GM21360 (cell line): ENCODE measurements at regions not wholly inside any gene's neighbourhood (a gene's known extent, or its start where the extent isn't known, plus 50 kb on each side); places are given as distances from the start of the nearest gene placed in this dataset.
"Not testable (repeated sequence)": the region's sequence is repeated elsewhere in the genome, so short reads cannot be mapped to it uniquely, and the experiment has no call there.

Experiments
- ATAC-seq: cut with Tn5 transposase; IDR thresholded peaks from one replicate; pipeline ENCODE4 v1.9.1; 2021; ENCODE audit warnings: mild to moderate bottlenecking, moderate library complexity; ENCODE audit not compliant: unreplicated experiment

DNA sequence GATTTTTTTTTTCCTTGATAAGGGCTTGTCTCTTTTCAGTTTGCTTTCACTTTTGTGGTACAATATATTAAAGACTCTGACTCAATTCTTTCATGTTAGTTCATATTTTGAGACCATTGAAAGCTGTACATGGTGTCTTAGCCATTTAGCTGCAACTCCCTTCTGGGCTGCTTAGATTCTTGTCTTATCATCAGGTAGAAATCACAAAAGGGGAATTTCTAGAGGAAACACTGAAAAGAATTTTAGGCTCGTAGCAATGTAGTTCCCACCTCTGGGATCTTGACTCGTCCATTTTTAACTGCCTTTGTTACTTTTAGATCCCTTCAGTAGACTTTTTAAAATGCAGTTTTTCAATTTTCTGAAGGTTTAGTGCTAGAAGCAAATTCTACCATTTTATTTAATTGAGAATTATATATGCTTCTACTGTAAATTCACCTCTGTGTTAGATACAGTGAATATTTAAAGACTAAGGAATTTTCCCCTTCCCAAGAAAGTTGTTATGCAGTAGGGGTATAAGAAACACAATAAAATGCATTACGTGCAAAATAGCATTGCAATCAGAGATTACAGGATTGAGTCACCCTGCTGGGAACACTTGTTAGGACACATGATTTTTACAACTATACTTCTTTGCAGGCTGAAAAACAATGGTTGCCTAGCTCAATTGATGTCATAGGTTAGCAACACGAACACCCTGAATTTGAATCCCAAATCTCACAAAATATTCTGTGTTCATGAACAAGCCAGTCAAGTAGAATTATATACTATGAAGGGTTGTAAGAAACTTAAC lies 772.7 kb downstream of the PDCD6IP start:
- no peak for ATAC-seq

DNA sequence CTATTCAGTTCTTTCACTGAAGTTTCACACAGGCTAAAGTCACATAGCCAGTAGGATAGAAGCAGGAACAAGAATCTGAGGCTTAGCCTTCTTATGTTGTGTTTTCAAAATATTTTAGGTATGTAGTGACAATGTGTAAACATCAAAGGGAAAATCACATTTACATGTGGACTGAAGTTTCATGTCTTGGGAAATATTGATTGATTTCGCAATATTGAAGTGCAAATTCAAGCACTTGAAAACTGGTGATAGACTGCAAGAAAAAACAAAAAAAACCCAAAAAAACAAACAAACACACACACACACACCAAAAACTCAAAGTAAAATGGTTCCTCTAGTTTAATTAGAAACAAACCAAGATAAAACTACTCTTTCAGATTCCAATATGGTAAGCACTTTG lies 773.3 kb downstream of the PDCD6IP start:
- no peak for ATAC-seq

DNA sequence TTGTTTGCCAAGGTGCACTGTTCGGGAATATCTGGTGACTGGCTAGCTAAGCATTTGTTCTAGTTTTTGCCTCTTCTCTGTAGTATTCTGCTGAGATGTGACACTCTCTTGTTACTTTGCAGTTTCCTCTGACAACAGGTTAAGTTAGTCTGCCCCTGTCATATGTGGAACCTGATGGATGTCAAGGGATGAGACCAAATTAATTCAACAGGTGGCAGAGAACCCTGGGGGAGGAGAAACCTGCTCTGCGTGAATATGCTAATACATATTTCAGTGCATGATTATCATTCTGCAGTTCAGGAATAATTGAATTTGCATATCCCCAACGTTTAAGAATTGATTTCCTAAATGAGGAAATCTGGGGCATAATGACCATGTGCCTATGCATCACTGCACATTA lies 777.3 kb downstream of the PDCD6IP start:
- ATAC-seq: no peak

DNA sequence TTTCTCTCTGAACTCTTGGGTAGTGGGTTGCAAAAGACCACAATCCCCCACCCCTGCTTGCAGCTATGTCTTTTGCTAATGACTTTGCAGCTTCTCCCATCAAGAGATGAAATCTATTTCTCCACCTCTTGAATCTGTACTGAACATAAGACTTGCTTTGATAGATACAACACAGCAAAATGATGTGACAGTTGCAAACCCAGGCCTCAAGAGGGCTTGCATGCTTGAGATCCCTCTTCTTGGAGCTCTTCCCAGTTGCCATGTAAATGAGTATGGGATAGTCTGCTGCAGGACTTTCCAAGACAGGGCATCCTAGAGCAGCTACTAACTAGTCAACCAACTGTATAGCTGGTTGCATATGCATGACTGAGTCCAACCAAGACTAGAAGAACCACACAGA lies 783.6 kb downstream of the PDCD6IP start:
- no peak for ATAC-seq

DNA sequence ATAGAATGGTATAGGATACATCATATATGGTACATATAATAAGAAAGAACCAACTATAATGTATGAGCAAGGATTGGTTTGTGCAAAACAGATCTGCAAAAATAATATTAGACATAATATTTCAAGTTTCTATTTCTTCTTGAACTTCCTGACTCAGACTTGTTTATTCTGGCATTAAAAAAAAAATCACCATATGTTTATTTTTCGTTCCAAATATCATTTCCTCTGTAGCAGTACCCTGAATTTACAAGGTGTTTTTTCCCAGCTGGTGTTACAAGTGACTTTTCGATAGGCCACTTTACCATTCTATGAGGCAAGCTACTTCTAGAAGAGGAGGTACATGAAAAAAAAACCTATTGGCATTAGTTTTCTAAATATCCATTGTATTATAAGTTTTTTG lies 785.0 kb downstream of the PDCD6IP start:
- ATAC-seq: no peak

DNA sequence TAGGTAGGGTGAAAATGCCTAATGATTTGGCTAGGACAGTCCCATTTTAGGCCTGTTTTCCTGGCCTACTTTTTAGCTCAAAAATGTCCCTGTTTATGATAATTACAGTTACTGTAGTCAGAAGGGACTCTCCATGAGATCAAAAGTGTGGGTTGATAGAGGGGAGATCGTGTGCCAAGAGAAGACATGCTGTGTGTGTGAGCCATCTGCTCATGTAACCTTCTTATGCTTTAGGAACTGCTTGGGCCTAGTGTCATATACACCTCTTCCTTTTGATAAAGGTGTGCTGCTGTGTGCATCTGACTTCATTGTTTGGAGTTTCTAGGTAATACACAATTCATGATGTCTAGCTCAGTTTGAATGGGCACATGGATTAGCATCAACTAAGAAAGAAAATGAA lies 786.5 kb downstream of the PDCD6IP start:
- ATAC-seq: no peak

DNA sequence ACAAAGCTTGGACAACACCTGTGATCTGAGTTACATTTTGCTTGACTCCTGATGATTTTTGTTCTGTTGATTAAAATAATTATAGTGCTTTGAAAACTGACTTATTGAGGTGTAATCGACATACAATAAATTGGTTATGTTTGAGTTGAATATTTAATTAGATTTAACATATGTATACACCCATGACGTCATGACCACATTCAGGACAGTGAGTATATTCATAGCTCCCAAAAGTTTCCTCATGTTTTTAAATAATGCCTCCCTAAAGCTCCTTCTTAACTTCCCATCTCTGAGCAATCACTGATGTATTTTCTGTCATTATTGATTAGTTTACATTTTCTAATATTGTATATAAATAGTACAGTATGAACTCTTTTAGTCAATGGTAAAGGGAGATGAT lies 801.2 kb downstream of the PDCD6IP start:
- no peak for ATAC-seq

DNA sequence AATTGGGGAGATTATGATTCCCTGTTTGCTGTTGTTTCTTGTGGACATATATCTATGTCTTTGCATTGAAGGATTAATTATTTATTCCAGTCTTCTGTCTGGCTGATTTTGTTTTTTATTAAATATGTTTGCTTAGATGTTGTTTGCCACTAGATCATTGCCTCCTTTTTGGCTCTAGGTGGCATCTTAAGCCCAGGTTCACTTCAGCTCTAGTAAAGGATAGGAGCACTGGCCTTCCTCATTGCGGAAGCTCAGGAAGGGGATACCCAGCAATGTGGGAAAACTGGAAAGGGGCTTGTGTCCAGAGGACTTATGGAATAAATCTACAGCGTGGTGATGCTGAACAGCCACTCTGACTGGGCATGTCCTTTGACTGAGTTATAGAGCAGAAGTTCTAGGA lies 821.6 kb downstream of the PDCD6IP start:
- no peak for ATAC-seq

DNA sequence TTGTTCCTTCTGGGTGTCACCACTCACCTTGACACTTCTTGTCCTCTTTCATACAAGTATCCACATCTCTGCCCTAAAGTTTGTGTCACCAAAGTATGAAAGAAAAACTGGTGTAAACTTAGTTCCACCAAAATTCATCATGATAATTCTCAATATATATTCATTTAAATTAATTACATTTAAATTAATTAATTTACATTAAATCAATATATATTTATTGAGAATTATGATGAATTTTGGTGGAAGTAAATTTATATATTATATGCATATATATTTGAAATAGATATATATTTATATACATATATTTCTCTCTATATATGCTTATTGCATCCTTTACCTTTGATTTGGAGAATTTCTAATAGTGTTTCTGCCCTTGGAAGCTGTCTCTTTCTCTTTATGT lies 828.3 kb downstream of the PDCD6IP start:
- ATAC-seq: no peak

DNA sequence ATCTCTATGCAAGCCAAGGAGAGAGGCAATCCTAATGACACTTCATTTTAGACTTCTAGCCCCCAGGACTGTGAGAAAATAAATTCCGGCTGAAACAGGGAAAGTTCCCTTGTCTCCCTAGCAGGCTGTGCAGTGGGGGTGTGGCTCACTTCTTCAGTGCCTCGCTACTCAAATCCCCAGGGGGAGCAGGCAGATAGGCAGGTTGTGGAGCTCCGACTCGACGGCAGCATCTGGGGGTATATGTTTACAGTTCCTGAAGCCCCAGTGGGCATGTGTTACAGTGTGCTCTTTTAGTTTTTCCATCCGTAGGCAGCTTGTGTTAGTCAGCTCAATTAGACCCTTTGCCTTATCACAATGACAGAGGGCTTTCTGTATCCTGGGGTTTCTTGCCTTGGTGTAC lies 836.5 kb downstream of the PDCD6IP start:
- ATAC-seq: no peak

DNA sequence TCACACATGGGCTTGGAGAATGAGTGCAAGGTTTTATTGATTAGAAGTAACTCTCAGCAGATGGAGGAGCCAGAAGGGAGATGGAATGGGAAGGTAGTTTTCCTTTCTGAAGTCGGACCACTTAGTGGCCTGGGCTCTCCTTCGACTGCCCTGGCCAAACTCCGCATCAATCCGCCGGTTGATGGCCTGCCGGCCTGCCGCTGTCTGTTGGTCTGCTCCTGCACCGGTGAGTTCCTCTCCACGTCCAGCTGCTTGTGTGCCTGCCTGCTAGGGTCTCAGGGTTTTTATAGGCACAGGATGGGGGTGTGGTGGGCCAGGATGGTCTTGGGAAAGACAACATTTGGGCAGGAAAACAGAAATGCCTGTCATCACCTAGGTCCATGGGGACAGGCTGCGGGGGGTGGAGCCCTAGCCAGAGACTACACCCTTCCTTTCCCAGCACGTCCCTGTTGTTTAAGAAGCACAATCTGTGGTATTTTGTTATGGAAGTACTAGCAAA lies 837.0 kb downstream of the PDCD6IP start:
- ATAC-seq: no peak

DNA sequence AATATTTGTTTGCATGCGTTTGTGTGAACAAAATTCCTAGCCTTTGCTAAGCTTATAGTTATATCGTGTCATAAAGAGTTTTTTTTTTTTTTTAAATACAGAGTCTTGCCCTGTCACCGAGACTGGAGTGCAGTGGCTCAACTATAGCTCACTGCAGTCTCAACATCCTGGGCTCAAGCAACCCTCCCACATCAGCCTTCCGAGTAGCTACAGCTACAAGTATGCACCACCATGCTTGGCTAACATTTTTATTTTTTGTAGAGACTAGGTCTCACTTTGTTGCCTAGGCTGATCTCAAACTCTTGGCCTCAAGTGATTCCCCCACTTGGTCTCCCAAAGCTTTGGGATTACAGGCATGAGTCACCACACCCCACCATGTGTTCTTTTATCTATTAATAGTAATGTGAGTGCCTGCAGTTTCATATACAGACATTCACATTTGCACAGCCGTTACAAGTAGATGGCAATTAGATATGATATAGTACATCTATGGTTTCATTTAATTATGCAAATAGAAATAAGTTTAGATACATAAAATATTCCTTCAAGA lies 848.6 kb downstream of the PDCD6IP start:
- no peak for ATAC-seq

DNA sequence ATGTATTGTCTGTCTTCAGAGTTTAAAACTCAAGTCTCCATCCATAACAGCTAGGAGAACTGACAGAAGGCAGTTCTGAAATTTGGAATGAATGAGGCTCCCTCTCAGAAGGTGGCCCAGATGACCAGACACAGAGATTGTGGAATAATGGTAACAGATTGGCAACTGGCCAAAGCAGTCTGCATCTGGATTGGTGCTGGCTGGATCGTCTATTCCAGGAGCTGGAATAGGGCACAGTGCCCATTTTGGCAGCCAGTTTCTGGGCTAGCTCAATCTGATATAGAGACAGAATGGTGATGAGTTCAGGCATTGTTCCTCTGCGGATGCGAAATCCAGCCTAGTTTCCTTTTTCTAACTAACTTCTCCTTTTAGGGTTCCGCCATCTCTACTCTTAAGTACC lies 851.7 kb downstream of the PDCD6IP start:
- no peak for ATAC-seq

DNA sequence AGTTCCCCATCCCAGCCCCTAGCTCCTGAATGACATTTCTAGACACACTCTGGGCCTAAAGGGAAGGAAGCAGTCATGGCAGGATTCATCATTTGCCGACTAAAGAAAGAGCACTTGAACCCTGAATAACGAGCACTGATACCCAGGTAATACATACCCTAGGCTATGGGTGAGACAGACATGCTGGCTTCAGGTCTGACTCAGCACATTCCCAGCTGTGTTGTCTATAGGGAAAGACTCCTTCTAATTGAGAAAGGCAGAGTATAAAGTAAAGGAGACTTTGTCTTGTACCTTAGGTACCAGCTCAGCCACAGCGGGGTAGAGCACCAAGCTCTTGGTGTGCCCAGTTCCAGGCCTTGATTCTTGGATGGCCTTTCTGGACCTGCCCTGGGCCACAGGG lies 870.5 kb downstream of the PDCD6IP start:
- ATAC-seq: no peak

DNA sequence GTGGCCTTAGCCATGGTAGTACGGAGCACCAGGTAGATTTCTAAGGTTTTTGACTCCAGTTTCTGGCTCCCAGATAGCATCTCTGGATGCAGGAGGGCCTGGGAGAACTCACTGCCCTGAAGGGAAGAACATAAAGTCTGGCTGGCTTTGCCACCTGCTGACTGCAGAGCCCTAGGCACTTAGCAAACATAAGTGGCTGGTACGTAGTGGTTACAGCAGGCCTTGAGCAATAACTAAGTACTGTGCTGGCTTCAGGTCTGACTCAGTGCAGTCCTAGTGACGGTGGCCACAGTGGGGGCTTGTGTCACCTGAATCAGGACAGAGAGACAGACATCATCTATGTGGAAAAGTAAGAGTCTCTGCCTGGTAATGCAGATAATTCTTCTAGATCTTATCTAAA lies 871.1 kb downstream of the PDCD6IP start:
- ATAC-seq: no peak

DNA sequence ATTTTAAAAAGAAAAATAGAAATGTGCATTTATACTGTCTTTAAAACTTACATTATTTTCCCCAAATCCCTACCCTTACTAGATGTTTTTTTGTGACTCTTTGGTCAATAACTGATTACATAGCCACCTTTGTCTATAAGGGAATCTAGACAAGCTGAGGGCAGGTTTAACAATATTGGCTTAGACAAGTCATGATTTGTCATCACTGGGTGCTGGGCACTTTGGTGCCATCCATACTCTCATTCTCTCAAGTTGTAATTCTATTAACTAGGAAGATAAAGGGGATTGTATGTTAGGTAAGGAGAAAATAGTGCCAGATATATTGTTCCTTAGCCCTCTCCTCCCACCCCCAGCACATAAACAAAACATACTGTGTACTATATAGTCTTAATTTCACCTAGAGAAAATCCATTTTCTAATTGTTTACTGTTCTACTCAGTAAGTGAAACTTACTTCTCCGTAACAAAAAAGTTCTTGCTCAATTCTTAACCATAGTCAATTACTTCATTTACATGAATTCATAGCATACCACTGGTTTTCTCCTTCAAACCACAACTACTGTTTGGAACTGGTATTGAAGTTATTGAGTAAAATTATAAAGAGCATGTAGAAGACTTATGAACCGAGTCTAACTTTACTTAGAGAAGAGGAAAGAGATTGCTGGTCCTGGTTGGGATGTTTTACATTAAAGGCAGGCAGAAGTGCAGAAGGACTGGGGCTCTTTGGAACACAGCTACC lies 877.1 kb downstream of the PDCD6IP start:
- no peak for ATAC-seq

DNA sequence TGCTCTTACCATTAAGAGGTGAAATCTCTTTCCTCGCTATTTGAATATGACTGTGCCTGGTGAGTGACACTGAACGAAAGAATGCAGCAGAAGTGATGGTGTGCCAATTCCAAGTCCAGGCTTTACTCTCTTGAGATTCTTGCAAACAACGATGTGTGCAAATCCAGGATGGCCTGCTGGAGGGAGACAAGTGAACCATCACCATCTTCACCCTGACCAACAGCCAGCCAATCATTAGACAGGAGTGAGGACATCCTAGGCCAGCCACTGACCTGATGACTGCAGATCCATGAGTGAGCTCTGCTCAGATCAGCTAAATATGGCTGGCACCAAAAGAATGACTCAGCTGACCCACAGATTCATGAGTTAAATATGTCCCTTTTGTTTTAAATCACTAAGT lies 878.0 kb downstream of the PDCD6IP start:
- no peak for ATAC-seq

DNA sequence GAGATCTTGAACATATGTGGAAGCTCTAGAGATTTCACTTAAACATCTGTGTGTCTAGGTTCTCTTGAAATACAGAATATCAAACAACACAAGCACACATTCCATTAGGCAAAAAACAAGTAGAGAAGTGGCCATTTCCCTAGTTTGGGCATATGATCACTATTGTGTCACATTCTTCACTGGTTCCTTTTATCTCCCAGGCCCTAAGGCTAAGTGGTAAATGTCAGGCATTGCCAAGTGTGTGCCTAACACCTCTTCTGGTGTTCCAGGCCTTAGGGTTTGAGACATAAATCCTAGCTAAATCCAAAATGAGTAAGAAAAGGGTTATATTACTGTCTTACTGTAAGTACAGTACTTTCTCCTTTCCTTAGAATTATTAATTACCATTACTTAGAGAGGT lies 880.1 kb downstream of the PDCD6IP start:
- ATAC-seq: no peak

DNA sequence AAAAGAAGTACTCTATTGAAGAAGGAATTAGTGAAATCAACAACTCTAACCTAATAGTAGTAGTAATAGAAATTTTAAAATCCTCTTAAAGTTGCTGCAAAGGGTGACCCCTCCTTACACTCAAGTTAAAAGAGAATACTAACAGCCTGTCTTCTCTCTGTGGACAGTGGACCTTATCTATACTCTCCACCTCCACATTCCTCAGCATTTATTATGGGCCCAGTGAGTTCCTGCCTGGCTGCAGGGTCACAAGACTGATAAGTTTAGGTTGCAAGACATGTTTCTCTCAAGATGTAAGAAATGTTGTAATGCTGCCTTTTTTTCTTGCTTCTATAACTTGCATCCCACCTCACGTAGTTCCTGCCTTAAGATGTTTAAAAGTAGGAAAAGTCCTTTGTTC lies 880.6 kb downstream of the PDCD6IP start:
- not testable (repeated sequence) for ATAC-seq

DNA sequence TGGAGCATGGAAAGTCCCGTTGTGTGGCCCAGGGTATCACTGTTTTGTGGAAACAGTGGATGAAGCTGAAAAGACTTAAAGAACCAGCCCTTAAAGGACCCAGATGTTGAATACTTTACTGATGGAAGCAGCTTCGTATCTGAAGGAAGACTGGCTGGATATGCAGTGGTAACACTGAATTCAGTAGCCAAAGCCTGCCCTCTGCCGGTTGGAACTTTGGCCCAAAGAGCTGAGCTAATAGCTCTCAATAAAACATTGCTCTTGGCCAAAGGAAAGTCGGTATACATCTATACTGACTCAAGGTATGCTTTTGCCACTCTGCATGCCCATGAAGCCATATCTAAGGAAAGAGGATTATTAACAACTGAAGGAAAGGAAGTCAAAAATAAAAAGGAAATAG lies 885.4 kb downstream of the PDCD6IP start:
- no peak for ATAC-seq

DNA sequence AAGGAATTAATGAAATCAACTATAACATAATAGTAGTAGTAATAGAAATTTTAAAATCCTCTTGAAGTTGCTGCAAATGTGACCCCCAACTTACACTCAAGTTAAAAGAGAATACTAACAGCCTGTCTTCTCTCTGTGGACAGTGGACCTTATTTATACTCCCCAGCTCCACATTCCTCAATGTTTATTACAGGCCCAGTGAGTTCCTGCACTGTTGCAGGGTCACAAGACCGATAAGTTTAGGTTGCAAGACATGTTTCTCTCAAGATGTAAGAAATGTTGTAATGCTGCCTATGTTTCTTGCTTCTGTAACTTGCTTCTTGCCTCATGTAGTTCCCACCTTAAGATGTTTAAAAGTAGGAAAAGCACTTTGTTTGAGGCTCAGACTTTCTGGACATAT lies 888.1 kb downstream of the PDCD6IP start:
- no peak for ATAC-seq

DNA sequence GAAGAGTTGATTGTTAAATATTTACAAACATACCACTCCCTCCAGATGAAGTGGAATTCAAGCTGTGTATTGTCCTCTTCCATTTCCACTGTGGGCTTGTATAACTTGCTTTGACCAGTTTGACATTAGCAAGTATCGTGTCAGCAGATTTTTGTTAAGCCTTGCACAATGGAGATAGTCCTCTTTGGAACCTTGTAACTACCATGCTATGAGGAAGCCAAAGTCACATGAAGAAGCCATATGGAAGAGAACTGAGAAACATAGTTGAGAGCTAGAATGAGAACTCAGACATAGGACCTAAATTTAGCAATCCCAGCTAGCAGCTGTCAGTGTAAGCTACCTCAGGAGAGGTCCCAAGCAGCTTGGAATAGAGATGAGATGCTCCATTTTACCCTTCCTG lies 889.2 kb downstream of the PDCD6IP start:
- ATAC-seq: no peak
